ENCODE measurements at regions not wholly inside any gene's neighbourhood (a gene's known extent, or its start where the extent isn't known, plus 50 kb on each side); places are given as distances from the start of the nearest gene placed in this dataset.
"Not testable (repeated sequence)": the region's sequence is repeated elsewhere in the genome, so short reads cannot be mapped to it uniquely, and the experiment has no call there.

DNA sequence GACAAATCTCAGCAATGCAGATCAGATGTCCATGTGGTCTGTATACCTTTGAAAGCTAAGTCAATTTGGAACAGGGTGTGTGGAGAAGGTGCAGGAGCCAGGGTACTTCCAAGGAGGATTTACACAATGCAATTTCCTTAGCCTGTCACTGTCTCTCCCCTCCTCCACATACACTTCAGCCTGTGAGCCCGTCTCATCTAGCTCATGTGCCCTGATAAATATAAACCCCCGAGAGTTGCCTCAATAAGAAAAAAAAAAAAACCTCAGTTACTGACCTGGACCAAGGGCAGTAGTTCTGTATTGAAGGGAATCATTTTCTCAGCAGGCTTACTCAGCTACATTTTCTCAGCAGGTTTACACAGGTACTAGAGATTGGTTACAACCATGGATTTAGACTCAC lies 132.1 kb upstream of the PELI2 start:
- DNase-seq, result no peak

DNA sequence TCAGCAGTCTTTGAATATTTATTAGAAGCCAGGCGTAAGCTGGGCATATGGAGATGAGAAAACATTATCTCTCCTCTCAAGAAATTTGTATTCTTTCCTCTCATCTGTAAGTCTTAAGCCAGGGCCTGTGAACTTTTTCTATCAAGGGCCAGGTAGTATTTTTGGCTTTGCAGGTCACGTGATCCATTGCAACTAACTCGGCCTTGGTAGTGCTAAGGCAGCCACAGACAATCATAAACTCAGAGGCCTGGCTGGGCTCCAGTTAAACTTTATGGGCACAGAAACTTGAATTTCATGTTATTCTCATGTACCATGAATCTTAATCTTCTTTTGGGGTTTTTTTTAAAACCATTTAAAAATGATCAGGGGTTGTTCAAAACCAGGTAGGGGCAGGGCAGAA lies 117.4 kb upstream of the PELI2 start:
- DNase-seq, result no peak

DNA sequence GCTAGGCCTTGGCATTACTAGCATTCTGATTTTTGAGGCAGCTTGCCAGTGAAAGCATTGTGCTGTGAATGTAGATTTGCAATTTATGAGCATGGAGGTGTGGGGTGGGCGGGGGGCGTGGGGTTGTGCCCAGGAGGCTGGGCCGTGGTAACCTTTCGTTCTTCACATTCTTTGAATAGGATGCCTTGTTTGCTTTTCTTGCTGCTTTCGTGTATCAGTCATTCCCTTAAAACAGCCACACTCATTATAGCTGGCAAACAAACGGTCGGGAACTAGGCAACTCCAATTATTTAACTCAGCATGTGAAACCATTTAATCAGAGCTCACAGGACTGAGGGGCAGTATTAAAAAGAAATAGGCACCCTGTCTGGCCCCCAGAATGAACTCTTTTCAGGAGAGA lies 115.9 kb upstream of the PELI2 start:
- no peak for DNase-seq

DNA sequence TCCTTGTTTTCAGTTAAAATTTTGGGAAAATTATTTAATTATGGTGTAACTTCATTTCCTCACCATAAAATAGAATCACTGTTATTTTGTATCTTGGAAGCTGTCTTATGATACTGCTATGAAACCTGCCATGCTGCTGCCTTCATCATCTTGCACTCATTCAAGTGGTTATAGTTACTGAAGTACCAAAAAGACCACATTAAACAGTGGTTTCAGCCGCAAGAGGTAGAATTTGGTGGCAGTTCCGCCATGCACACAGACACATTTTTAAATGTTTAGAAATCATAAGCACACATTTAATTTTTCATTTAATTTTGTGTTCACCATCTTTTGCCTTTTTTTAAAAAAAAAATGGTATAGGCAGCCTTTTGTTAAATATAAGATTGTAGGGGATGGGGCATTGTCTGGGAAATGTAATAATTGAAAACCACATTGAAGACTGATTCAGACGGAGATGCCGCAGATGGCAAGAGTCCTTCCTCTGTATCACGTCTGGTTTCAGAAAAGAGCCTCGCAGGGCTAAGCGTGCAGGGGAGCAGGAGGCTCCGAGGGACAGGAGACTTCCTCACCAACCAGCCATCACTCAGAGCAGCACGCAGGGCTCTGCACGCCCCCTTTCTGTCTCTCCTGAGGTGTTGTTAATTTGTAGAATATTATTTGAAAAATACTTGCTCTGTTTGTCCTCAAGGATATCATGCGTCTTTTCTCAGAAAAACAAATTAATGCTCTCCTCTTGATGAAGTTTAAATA lies 115.2 kb upstream of the PELI2 start:
- DNase-seq, result no peak

DNA sequence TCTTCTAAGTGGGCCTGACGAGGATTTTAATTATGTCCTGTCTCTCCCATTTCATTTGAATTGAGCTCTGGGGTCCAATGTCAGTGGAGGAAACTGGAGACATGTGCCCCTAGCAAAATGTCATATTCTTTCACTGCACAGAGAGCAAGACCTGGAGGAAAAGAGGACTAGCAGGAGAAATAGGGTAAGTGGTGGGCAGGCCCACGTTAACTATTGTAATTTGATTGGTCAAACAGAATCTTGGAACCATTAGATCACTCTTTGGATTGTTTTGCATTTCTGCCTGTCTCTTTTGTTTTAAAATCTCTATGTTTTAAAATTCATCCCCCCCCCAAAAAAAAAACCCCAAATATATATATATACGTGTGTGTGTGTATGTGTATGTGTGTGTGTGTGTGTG lies 113.9 kb upstream of the PELI2 start:
- DNase-seq, result no peak

DNA sequence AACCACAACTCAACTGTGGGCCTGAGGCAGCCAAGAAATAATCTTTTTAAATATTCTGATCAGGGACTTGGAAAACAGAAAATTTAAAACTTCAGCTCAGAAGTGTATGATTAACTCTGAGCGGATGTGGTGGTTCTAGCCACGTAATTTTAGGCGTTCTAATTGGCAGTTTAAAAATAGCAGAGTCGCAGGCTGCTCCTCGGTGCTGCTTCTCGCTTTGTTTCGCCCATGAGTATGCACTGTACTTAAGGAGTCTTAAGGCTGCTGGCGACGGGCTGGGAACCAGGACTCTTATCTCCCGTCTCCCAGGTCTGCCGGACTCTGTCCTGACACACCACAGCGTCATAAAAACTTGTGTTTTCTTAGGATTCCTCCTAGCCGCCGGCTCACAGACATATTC lies 113.4 kb upstream of the PELI2 start:
- DNase-seq, result no peak

DNA sequence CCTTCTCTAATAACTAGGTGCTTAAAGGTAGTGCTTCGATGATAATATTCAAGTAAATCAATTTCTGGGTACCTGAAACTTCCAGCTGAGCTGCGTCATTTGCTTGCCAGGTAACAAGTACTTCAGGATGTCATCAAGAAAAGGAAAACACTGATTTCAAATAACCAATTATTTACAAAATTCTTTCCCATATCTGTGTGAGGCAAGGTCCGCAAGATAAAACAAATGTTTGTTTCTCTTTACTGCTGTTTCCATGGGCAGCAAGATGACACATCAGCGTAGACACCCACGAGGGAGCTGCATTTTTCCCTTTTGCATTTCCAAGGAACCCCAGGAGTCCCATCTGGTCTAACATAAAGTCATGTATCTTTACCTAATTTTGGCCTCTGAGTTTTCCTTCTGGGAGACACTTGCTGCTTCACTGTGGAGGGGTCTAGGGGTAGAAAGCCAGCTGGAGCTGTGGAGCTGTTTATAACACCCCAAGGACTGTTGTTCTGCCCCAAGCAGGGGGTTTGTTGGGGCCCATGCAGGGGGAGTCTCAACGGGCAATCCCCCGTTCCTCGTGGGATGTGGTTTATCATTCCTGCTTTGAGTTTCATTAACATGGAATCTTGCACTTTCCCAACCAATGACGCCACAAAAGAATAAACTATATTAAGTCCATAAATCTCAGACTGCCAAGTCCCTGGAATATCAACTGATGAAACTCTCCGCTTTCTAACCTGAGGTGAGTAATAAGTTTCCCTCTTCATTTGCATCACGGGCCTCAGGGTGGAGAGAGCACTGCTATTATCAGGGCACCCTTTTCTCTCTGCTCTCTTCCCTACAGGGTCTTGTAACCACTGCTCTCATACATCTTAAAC lies 112.8 kb upstream of the PELI2 start:
- peak; percentile 37 for DNase-seq

DNA sequence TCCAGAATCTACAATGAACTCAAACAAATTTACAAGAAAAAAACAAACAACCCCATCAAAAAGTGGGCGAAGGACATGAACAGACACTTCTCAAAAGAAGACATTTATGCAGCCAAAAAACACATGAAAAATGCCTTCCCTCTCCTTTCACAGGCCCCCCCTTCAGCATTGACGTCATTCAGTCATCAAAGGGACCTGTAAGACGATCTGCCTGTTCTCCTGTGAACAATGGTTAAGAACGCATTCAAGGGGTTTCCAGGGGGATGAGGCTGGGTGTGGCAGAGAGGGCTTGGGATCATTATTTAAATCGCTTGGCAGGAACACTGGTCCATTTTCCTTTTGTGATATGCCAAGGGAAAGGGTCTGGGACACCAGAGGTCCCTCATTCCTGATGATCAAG lies 110.7 kb upstream of the PELI2 start:
- peak; percentile 52 for DNase-seq

DNA sequence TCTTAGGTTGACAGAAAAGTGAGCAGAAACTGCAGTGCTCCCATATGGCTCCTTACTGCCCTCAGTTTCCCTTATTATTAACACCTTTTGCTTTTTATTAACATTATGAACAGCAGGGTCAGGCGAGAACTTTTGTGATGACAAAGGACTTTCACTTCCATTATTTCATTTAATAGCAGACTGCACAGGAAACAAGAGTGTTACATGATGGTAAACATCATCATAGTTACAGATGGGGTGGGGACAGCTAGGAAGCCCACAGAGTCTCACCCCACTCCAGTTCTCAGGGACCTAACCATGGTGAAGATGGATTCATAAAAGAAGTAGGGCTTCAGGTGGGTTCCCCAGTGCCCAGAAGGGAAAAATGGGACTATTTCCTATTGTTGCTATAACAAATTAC lies 110.1 kb upstream of the PELI2 start:
- DNase-seq, result no peak

DNA sequence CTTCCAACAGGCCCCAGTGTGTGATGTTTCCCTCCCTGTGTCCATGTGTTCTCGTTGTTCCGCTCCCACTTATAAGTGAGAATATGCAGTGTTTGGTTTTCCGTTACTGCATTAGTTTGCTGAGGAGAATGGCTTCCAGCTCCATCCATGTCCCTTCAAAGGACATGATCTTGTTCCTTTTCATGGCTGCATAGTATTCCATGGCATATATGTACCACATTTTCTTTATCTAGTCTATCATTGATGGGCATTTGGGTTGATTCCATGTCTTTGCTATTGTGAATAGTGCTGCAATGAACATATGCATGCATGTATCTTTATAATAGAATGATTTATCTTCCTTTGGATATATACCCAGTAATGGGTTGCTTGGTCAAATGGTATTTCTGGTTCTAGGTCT lies 109.5 kb upstream of the PELI2 start:
- not testable (repeated sequence) for DNase-seq

DNA sequence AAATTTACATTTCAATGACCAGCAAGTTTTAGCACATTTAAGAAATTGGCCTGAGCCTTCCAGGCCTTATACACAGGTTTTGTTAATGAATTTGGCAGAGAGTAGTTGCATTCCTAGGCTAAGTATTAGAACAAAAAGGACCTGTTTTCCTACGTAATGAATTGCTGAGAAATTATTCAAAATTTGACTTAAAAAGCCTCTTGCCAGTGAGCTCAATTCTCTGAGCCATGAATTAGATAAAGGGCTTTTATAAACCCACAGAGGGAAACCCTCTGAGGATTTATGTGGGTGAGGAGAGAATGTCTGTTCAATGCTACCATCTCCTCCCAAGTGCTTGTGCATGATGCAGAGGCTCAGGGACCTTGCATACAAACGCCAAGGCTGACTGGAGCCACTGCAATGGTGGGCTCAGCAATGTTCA lies 94.5 kb upstream of the PELI2 start:
- DNase-seq, result no peak

DNA sequence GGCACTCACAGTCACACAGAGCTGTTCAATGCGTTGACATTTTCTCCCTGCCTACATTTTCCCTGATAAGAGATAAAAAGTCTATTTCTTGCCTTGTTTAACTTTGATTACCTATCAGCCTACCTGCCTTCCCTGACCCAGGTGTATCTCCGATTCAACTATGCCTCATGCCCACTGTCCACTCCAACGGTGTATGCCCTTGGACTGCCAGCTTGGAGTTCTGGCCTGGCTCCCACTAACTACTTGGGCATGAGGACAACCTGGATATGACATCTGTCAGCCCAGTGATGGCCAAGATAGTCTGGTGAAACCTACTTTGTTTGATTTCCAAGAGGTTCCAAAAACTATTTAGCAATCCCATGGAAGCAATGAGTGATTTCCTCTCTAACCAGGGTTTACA lies 93.0 kb upstream of the PELI2 start:
- no peak for DNase-seq

DNA sequence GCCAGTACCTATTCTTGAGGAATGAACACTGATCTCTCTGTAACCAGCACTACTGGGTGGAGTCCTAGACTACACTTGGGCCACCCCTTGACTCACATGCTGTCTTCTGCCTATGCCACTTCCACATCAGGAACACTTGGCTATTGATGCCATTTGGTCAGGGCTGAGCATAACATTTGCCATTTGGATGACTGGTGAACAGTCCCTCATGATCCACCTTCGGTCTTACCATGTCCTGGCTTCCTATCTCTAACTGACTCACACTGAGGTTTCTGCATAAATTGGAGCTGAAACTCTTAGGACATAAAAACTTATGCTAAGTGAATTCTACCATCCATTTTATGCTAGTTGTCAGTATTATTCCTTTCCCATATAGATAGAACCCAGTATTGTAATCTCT lies 91.7 kb upstream of the PELI2 start:
- no peak for DNase-seq

DNA sequence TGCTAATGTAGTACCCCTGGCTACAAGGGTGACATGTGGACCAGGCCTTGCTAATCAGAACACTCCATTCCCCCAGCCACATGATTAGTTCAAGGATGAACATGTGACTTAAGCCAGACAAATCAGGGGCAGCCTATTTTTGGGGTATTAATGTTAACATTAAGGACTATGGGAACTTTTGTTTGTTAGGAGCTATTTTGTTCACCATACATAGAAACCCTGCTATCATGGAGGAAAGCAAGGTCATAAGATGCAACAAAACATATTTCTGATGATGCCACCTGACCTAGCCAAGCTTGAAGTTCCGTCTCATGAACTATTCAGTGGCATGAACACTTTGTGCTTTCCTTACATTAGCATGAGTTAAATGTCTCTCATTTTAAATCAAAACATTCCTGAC lies 90.8 kb upstream of the PELI2 start:
- DNase-seq, result no peak

DNA sequence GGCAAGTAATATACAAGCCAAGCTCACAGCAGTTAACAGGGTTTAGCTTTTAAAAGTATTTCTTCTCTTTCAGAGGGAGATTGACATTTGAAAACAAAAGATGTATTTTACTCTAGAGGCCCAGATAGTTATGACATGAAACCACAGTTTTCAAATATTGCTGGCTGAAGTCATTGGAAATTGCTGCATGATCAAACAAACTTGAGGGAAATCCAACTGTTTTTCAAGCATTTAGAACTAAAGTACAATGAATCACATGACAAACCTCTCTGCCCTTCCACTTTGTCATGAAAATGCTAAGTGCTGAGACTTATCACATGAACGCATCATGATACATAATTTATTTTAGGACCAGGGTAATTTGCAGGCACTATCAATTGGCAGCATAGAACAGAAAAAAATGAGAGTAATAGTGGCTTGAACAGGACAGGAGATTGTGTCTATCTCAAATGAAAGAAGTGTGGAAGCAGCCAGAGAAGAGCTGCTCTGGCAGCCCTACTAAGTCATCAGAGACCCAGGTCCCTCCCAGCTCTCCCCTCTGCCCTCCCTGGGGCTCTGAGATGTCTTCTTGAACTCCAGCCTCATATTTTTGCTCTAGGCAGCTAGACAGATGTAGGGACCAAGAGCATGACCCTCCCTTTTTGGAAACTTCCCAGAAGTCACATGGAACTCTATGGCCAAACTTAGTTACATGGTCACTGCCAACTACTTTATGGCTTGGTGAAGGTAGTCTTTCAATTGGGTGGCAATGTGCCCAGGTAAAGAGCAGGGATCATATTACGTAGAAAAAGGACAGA lies 90.1 kb upstream of the PELI2 start:
- DNase-seq, result no peak

DNA sequence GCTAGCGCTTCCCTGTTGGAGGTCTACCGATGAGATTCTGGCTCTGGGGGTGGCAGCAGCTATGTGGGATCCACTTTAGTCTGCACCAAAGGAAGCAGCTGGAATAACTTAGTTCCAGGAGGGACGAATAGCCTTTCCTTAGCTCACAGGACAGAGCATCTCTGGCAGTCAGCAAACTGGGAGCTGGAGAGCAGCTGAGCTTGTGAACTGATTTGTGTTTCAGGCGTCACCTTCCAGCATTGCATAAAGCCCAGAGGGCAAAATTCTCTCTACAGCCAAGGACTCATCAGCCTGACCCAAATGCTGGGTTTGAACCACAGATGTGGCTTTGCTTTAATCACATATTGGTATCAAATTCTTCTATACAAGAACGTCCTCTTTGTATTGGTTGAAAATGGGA lies 81.9 kb upstream of the PELI2 start:
- DNase-seq, result no peak

DNA sequence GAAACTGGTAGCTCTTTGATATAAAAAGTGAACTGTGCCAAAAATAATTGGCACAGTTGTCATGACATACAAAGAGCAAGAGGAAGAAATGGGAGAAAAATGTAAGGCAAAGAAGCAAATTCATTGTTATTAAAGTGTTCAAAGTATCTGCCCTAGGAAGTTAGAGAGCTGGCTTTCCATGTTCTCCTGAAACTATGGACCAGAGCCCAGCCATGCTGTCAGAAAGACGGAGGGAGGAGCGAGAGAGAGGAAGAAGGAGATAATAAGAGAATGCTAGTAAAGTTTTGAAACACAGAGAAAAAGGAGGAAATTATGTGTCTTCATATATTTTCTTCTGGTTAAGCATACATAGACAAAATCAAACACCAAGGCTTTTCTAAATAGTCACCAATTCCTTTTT lies 78.1 kb upstream of the PELI2 start:
- no peak for DNase-seq

DNA sequence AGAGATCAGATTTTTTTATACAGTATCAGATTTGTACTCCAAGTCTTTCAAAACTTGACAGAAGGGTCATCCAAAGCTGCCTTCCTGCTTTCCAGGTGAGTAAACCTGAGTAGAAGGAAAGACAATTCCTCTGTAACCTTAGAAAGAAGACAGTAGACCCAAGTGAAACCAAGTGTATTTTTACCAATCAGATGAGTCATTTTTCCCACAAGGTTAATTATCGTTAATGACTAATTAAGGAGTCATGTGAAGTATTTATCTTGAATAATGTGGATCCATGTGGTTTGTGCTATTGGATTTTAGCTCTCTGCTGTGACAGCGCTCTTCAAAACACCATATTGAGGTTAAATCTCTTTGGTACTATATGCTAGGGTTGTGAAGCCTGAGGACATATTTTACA lies 74.0 kb upstream of the PELI2 start:
- DNase-seq, result no peak

DNA sequence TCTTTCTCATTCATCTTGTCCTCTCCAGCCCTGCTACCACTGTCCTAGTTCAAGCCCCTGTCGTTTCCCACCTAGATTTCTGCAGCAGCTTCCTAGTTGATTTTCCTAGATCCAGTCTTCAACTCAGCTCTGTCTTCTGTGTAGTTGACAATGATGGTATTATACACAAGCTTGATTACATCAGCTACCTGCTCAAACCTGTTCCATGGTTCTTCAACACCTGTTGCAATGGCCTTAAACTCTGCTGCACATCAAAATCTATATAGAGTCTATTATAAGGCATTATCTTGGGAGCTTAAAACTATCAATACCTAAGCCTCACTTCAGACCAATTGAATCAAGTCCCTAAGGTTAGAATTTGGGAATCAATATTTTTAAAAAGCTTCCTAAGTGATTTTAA lies 71.7 kb upstream of the PELI2 start:
- DNase-seq, result no peak

DNA sequence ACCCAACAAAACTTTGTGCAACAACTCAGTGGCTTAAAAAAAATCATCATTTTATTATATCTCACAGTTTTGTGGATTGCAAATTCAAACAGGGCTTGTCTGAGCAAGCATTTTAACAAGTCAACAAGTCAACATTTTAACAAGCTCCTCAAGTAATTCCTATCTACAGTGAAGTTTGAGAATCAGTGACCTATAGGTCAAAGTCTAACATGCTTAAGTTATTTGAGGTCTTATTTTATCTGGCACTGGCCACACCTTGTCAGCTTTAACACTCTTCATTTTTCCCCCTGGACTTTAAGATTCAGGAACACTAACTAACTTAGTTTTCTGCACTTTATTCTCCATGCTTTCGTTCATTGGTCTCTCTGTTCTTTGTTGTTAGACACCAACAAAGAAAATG lies 71.2 kb upstream of the PELI2 start:
- DNase-seq, result no peak

DNA sequence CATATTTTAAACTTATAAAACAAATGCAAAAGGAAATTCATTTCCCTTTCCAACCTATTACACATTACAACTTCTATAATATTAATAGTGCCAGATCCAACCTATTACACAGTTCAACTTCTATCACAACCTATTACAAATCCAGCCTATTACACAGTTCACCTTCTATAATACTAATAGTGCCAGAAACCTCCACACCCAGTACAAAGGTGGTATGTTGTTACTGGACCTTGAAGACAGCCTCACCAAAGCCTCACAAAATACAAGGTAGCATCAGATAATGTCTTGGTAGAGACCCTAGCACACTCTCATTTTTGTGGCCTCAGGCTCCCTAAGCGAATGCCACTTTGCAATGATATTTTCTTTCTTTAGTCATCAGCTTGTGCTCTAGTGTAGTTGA lies 68.7 kb upstream of the PELI2 start:
- DNase-seq, result no peak

DNA sequence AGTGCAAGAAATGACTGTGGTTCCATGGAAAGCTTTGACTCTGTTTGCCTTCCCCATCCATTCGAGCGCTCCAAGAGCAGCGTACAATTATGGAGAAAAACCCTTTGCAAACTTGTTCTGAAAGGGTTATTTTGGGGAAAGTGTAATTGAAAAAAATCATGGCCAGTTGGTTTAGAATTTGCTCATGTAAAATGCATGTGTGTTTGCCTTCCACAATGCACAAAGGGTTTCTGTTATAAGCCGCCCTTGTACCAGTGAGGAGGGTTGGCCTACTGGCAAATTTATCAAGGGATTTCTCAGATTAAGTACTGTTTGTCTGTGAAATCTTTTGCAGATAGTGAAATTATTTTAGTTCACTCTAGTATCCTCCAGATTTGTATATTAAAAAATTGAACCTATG lies 62.7 kb upstream of the PELI2 start:
- DNase-seq, result no peak

DNA sequence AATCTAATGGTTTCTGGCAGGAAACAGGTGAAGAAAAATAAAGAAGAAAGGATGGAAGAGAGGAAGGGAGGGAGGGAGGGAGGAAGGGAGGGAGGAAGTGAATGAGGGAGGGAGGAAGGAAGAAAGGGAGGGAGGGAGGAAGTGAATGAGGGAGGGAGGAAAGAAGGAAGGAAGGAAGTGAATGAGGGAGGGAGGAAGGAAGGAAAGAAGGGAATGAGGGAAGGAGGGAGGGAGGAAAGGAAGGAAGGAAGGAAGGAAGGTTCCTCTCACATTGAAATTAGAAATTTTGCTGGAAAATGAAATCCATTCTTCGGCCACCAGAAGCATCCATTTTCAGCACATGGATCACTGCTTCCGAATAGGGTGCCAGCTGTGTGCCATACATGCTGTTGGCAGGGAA lies 62.2 kb upstream of the PELI2 start:
- DNase-seq, result no peak

All from NCI-H2171 treated with DMSO at 0.1 percent for 48 hours (cell line).